SK-N-SH treated with all-trans-retinoic acid at 6 μM for 48 hours (cell line): ENCODE measurements at regions not wholly inside any gene's neighbourhood (a gene's known extent, or its start where the extent isn't known, plus 50 kb on each side); places are given as distances from the start of the nearest gene placed in this dataset.

Experiments used
- ATAC-seq: fragments of 200-7000 bp; cut with Tn5 transposase; 3 replicates; pipeline ENCODE4 v1.9.1; 2020; ENCODE audit warnings: mild to moderate bottlenecking, moderate library complexity
- ARNTL ChIP-seq: fragments of 450-650 bp; formaldehyde crosslinking; IDR thresholded peaks from 2 replicates; pipeline ENCODE4 v1.5.0; 2020; ENCODE audit warnings: low read depth, mild to moderate bottlenecking, moderate library complexity, borderline replicate concordance
- BACH2 ChIP-seq: fragments of 250-450 bp; sonication (Bioruptor Pico); IDR thresholded peaks from 2 replicates; pipeline ENCODE4 v1.9.0; 2021; ENCODE audit warnings: mild to moderate bottlenecking, borderline replicate concordance
- ESRRG ChIP-seq: fragments of 250-450 bp; sonication (Bioruptor Pico); IDR thresholded peaks from 2 replicates; pipeline ENCODE4 v1.6.1; 2021; ENCODE audit warnings: mild to moderate bottlenecking
- GLIS3 ChIP-seq: fragments of 250-450 bp; sonication (Bioruptor Pico); IDR thresholded peaks from 2 replicates; pipeline ENCODE4 v1.5.0; 2020; ENCODE audit warnings: mild to moderate bottlenecking, moderate library complexity
- ISL1 ChIP-seq: fragments of 250-450 bp; sonication (Bioruptor Pico); IDR thresholded peaks from 2 replicates; pipeline ENCODE4 v2.1.2; 2022; ENCODE audit warnings: mild to moderate bottlenecking, moderate library complexity
- OSR1 ChIP-seq: fragments of 250-450 bp; sonication (Bioruptor Pico); IDR thresholded peaks from 2 replicates; pipeline ENCODE4 v1.8.0; 2022; ENCODE audit warnings: moderate library complexity, mild to moderate bottlenecking, inconsistent platforms
- PPARA ChIP-seq: fragments of 250-450 bp; sonication (Bioruptor Pico); IDR thresholded peaks from 2 replicates; pipeline ENCODE4 v1.5.0; 2020; ENCODE audit warnings: mild to moderate bottlenecking, borderline replicate concordance
- TCF4 ChIP-seq: fragments of 250-450 bp; sonication (Bioruptor Pico); IDR thresholded peaks from 2 replicates; pipeline ENCODE4 v1.8.0; 2021; ENCODE audit warnings: mild to moderate bottlenecking, moderate library complexity, borderline replicate concordance
- TOX ChIP-seq: fragments of 250-450 bp; sonication (Bioruptor Pico); IDR thresholded peaks from 2 replicates; pipeline ENCODE4 v1.8.0; 2021; ENCODE audit warnings: mild to moderate bottlenecking, moderate library complexity, borderline replicate concordance
- TSHZ2 ChIP-seq: fragments of 250-450 bp; sonication (Bioruptor Pico); IDR thresholded peaks from 2 replicates; pipeline ENCODE4 v1.5.0; 2020; ENCODE audit warnings: mild to moderate bottlenecking, moderate library complexity
- ZC3H10 ChIP-seq: fragments of 250-450 bp; sonication (Bioruptor Pico); IDR thresholded peaks from 2 replicates; pipeline ENCODE4 v1.5.1; 2021; ENCODE audit warnings: mild to moderate bottlenecking, moderate library complexity
- ZFP3 ChIP-seq: fragments of 250-450 bp; sonication (Bioruptor Pico); IDR thresholded peaks from 2 replicates; pipeline ENCODE4 v1.5.0; 2020; ENCODE audit warnings: mild to moderate bottlenecking, moderate library complexity
- ZFP30 ChIP-seq: fragments of 450-650 bp; formaldehyde crosslinking; IDR thresholded peaks from 2 replicates; pipeline ENCODE4 v1.5.0; 2022; ENCODE audit warnings: mild to moderate bottlenecking, moderate library complexity
- ZNF565 ChIP-seq: fragments of 450-650 bp; formaldehyde crosslinking; conservative IDR thresholded peaks from 2 replicates; pipeline ENCODE4 v1.5.0; 2020; ENCODE audit warnings: low read depth, mild to moderate bottlenecking, moderate library complexity
- ZNF70 ChIP-seq: fragments of 450-650 bp; formaldehyde crosslinking; IDR thresholded peaks from 2 replicates; pipeline ENCODE4 v1.5.0; 2020; ENCODE audit warnings: mild to moderate bottlenecking, moderate library complexity
- ZNF8 ChIP-seq: fragments of 450-650 bp; formaldehyde crosslinking; IDR thresholded peaks from 2 replicates; pipeline ENCODE4 v1.5.0; 2020; ENCODE audit warnings: mild to moderate bottlenecking, moderate library complexity
- TF ChIP-seq, protein P1 (sequence below): fragments of 250-450 bp; sonication (Bioruptor Pico); IDR thresholded peaks from 2 replicates; pipeline ENCODE4 v1.8.0; 2020; ENCODE audit warnings: mild to moderate bottlenecking, moderate library complexity, borderline replicate concordance
- TF ChIP-seq, protein P2 (sequence below): fragments of 250-450 bp; sonication (Bioruptor Pico); IDR thresholded peaks from 2 replicates; pipeline ENCODE4 v1.8.0; 2021; ENCODE audit warnings: low read depth, mild to moderate bottlenecking, moderate library complexity, borderline replicate concordance
- TF ChIP-seq, protein P3 (sequence below): fragments of 250-450 bp; sonication (Bioruptor Pico); IDR thresholded peaks from 2 replicates; pipeline ENCODE4 v1.5.1; 2021; ENCODE audit warnings: mild to moderate bottlenecking, moderate library complexity

DNA sequence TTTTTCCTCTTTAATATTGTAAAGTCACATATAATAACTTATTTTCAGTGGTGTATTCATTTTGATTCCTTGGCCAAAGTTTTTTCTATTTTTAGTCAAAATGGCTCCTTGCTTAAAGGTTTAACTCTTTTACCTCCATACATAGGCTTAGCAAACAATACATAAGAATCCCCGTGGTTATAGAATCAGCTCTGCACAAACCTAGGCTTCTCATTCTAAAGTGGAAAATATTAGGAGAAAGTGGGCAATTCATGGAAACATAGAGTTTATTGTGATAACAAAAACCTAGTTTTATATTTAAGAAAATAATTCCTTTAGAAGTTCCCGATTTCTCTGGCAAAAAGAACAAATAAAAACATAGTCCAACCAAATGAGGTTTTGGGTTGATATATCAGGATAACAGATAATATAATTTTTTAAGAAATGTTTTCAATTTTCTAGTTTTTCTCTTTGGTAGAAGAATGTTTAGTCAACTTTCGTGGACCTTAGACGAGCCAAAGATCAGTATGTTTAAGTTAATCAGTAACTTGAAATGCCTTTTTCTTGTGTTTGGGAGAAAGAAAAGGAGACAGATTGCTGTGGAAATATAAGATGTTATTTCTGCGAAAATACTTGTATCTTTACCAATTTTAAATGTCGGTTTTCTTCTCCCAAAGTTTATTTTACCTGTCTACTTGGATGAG is 93.4 kb upstream of the KLF12 start:
- TF ChIP-seq ZNF8 (CRISPR knock-in tag) (no peak), GLIS3 (CRISPR knock-in tag) (no peak), ARNTL (no peak), ZNF565 (CRISPR knock-in tag) (no peak), BACH2 (CRISPR knock-in tag) (no peak), ESRRG (no peak), ISL1 (no peak; the same call in none of the 2 replicates), ZC3H10 (no peak), ZFP30 (no peak), ZNF70 (no peak), PPARA (CRISPR knock-in tag) (no peak), OSR1 (no peak), TCF4 (no peak), ZFP3 (CRISPR knock-in tag) (no peak), TSHZ2 (CRISPR knock-in tag) (no peak)
- TF ChIP-seq, protein P1, sequence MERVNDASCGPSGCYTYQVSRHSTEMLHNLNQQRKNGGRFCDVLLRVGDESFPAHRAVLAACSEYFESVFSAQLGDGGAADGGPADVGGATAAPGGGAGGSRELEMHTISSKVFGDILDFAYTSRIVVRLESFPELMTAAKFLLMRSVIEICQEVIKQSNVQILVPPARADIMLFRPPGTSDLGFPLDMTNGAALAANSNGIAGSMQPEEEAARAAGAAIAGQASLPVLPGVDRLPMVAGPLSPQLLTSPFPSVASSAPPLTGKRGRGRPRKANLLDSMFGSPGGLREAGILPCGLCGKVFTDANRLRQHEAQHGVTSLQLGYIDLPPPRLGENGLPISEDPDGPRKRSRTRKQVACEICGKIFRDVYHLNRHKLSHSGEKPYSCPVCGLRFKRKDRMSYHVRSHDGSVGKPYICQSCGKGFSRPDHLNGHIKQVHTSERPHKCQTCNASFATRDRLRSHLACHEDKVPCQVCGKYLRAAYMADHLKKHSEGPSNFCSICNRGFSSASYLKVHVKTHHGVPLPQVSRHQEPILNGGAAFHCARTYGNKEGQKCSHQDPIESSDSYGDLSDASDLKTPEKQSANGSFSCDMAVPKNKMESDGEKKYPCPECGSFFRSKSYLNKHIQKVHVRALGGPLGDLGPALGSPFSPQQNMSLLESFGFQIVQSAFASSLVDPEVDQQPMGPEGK (CRISPR knock-in tag), result no peak
- TF ChIP-seq, protein P2, sequence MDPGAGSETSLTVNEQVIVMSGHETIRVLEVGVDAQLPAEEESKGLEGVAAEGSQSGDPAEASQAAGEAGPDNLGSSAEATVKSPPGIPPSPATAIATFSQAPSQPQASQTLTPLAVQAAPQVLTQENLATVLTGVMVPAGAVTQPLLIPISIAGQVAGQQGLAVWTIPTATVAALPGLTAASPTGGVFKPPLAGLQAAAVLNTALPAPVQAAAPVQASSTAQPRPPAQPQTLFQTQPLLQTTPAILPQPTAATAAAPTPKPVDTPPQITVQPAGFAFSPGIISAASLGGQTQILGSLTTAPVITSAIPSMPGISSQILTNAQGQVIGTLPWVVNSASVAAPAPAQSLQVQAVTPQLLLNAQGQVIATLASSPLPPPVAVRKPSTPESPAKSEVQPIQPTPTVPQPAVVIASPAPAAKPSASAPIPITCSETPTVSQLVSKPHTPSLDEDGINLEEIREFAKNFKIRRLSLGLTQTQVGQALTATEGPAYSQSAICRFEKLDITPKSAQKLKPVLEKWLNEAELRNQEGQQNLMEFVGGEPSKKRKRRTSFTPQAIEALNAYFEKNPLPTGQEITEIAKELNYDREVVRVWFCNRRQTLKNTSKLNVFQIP (CRISPR knock-in tag), result no peak
- TF ChIP-seq, protein P3, sequence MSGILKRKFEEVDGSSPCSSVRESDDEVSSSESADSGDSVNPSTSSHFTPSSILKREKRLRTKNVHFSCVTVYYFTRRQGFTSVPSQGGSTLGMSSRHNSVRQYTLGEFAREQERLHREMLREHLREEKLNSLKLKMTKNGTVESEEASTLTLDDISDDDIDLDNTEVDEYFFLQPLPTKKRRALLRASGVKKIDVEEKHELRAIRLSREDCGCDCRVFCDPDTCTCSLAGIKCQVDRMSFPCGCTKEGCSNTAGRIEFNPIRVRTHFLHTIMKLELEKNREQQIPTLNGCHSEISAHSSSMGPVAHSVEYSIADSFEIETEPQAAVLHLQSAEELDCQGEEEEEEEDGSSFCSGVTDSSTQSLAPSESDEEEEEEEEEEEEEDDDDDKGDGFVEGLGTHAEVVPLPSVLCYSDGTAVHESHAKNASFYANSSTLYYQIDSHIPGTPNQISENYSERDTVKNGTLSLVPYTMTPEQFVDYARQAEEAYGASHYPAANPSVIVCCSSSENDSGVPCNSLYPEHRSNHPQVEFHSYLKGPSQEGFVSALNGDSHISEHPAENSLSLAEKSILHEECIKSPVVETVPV (CRISPR knock-in tag), result no peak
- no peak for ATAC-seq

DNA sequence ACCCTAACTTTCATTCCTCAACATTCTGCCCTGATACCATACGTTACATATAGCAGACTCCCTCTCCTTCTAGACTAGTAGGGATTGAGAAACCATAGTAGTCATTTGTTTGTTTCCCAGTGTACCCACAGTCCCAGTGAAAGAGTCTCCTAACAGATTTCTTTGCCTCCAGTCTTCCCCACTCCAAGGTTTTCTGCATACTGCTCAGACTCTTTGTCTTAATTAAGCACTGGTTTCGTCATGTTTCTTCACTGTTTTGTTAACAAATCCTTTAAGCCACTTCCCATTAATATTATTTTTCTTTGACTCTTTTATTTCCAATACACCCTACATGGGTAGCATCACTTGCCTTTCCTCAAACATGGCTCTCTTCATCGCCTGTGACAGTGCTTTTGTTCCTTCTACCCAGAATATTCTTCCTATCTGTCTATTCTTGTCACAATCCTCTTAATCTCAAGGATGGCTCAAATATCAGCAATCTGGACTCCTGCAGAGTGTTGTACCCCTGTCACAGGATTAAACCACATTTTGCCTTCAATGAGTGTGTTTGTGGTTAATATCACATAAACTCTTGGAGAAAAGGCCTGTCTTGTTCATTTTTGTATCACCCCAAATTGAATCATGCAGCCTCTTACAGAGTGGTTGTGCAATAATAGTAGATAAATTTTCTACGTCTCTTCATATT is 92.7 kb upstream of the KLF12 start:
- peak; percentile 66 for ATAC-seq
- TF ChIP-seq, protein P1 (CRISPR knock-in tag), result no peak
- peak; percentile 49; the same call in 1 of the 2 replicates for TF ChIP-seq ISL1
- TF ChIP-seq TOX, result peak; percentile 15; the same call in 1 of the 2 replicates

GRCh38 chr13:74221752-74222151 is 87.5 kb upstream of the KLF12 start:
- no peak for ATAC-seq
- TF ChIP-seq, protein P1 (CRISPR knock-in tag), result no peak
- TF ChIP-seq, protein P2 (CRISPR knock-in tag), result no peak
- TF ChIP-seq, protein P3 (CRISPR knock-in tag), result no peak
- TF ChIP-seq ZC3H10, result no peak
- TF ChIP-seq TOX, result no peak
- no peak for TF ChIP-seq ARNTL
- TF ChIP-seq ZFP3 (CRISPR knock-in tag), result no peak
- TF ChIP-seq PPARA (CRISPR knock-in tag), result no peak
- no peak for TF ChIP-seq ISL1
- TF ChIP-seq ZNF565 (CRISPR knock-in tag), result no peak
